H1 (cell line): ENCODE measurements at regions not wholly inside any gene's neighbourhood (a gene's known extent, or its start where the extent isn't known, plus 50 kb on each side); places are given as distances from the start of the nearest gene placed in this dataset.

ENCODE experiments used
- CEBPB ChIP-seq: IDR thresholded peaks from 2 replicates; pipeline ENCODE4 v1.6.1; 2012; ENCODE audit warnings: low read depth, low read length
- CREB1 ChIP-seq: IDR thresholded peaks from 2 replicates; pipeline ENCODE4 v1.6.1; 2012; ENCODE audit warnings: inconsistent platforms
- EP300 ChIP-seq, 2 experiments: IDR thresholded peaks; 1 replicate in 1 of 2; 2 replicates in 1 of 2; pipeline ENCODE4 v1.6.1; 2011 to 2012; ENCODE audit warnings: low read depth in 2 of 2, low read length in 2 of 2, mild to moderate bottlenecking in 2 of 2, borderline replicate concordance in 1 of 2, inconsistent platforms in 1 of 2, moderate library complexity in 1 of 2
- EZH2 ChIP-seq: fragments of 200-600 bp; sonication (generic); IDR thresholded peaks from 2 replicates; pipeline ENCODE4 v1.7.1; 2012; ENCODE audit warnings: low read depth, mild to moderate bottlenecking, moderate library complexity, low read length, inconsistent platforms; ENCODE audit not compliant: severe bottlenecking
- FOSL1 ChIP-seq: IDR thresholded peaks from 2 replicates; pipeline ENCODE4 v1.6.1; 2011; ENCODE audit warnings: mild to moderate bottlenecking, low read depth, low read length, moderate library complexity; ENCODE audit not compliant: insufficient read depth
- POLR2A ChIP-seq, 2 experiments: IDR thresholded peaks; 1 replicate in 1 of 2; 2 replicates in 1 of 2; pipeline ENCODE4 v1.6.1; 2011; ENCODE audit warnings: low read depth in 2 of 2, low read length in 2 of 2, mild to moderate bottlenecking in 2 of 2; ENCODE audit errors: control extremely low read depth in 1 of 2
- TF ChIP-seq, protein P1 (sequence below), 3 experiments: IDR thresholded peaks; 1 replicate in 2 of 3; 2 replicates in 1 of 3; pipeline versions ENCODE4 v1.5.1 to v1.6.1; 2011; ENCODE audit warnings: low read length in 3 of 3, mild to moderate bottlenecking in 3 of 3, inconsistent platforms in 2 of 3, low read depth in 1 of 3, moderate library complexity in 1 of 3; ENCODE audit not compliant: insufficient read depth in 1 of 3; ENCODE audit errors: control extremely low read depth in 1 of 3
- TF ChIP-seq, protein P2 (sequence below): IDR thresholded peaks from 2 replicates; pipeline ENCODE4 v1.6.1; 2011; ENCODE audit warnings: low read depth, mild to moderate bottlenecking, low read length; ENCODE audit not compliant: insufficient read depth

- TF ChIP-seq POLR2A (IDR thresholded peaks at IDR 0.05; ENCODE audit: control extremely low read depth in 1 of 2, low read depth in 2 of 2, low read length in 2 of 2) (no peak), CREB1 (no peak), EZH2 (no peak), EP300 (IDR thresholded peaks at IDR 0.05; ENCODE audit: borderline replicate concordance in 1 of 2, low read depth in 2 of 2, low read length in 2 of 2) (no peak), CEBPB (no peak), FOSL1 (no peak)
- TF ChIP-seq, protein P1, sequence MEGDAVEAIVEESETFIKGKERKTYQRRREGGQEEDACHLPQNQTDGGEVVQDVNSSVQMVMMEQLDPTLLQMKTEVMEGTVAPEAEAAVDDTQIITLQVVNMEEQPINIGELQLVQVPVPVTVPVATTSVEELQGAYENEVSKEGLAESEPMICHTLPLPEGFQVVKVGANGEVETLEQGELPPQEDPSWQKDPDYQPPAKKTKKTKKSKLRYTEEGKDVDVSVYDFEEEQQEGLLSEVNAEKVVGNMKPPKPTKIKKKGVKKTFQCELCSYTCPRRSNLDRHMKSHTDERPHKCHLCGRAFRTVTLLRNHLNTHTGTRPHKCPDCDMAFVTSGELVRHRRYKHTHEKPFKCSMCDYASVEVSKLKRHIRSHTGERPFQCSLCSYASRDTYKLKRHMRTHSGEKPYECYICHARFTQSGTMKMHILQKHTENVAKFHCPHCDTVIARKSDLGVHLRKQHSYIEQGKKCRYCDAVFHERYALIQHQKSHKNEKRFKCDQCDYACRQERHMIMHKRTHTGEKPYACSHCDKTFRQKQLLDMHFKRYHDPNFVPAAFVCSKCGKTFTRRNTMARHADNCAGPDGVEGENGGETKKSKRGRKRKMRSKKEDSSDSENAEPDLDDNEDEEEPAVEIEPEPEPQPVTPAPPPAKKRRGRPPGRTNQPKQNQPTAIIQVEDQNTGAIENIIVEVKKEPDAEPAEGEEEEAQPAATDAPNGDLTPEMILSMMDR (IDR thresholded peaks at IDR 0.05; ENCODE audit: control extremely low read depth in 1 of 3, insufficient read depth in 1 of 3, low read depth in 1 of 3, low read length in 3 of 3), result no peak
- TF ChIP-seq, protein P2, sequence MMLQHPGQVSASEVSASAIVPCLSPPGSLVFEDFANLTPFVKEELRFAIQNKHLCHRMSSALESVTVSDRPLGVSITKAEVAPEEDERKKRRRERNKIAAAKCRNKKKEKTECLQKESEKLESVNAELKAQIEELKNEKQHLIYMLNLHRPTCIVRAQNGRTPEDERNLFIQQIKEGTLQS, result no peak
Measured at GRCh38 chr6:113732384-113732966, 124.7 kb upstream of the MARCKS start.
